ELF-1 (cell line): ENCODE measurements at regions not wholly inside any gene's neighbourhood (a gene's known extent, or its start where the extent isn't known, plus 50 kb on each side); places are given as distances from the start of the nearest gene placed in this dataset.
A peak's percentile ranks its signal among the peaks of the same experiment; 100 is the strongest.

Experiments used
- DNase-seq: peaks from one replicate; pipeline ENCODE4 v3.0.0-alpha.2; 2016; ENCODE audit warnings: low read depth, low spot score

- no peak for DNase-seq
These were observed 89.5 kb upstream of the PGBD5 start for GRCh38 chr1:230515451-230516145.

GRCh38 chr1:230510496-230510895, 84.4 kb upstream of the PGBD5 start:
- DNase-seq, result no peak

- no peak for DNase-seq
These were observed 83.3 kb upstream of the PGBD5 start for GRCh38 chr1:230509281-230509977.

GRCh38 chr1:230507666-230508402, 81.7 kb upstream of the PGBD5 start:
- DNase-seq, result peak; percentile 15

- no peak for DNase-seq
These were observed 81.1 kb upstream of the PGBD5 start for GRCh38 chr1:230507236-230507635.

- DNase-seq, result no peak
These were observed 80.3 kb upstream of the PGBD5 start for GRCh38 chr1:230506451-230506850.

- no peak for DNase-seq
These were observed 78.2 kb upstream of the PGBD5 start for GRCh38 chr1:230504310-230504709.

GRCh38 chr1:230503726-230504125, 77.6 kb upstream of the PGBD5 start:
- no peak for DNase-seq

GRCh38 chr1:230502996-230503395, 76.9 kb upstream of the PGBD5 start:
- DNase-seq, result no peak

GRCh38 chr1:230502306-230502705, 76.2 kb upstream of the PGBD5 start:
- DNase-seq, result no peak

- no peak for DNase-seq
These were observed 75.7 kb upstream of the PGBD5 start for GRCh38 chr1:230501849-230502248.

GRCh38 chr1:230501242-230501641, 75.1 kb upstream of the PGBD5 start:
- no peak for DNase-seq

GRCh38 chr1:230500063-230500462, 73.9 kb upstream of the PGBD5 start:
- DNase-seq, result no peak

- no peak for DNase-seq
These were observed 73.4 kb upstream of the PGBD5 start for GRCh38 chr1:230499496-230499895.

- no peak for DNase-seq
These were observed 72.6 kb upstream of the PGBD5 start for GRCh38 chr1:230498704-230499103.

- no peak for DNase-seq
These were observed 70.3 kb upstream of the PGBD5 start for GRCh38 chr1:230496451-230496850.

- DNase-seq, result no peak
These were observed 69.8 kb upstream of the PGBD5 start for GRCh38 chr1:230495891-230496385.

GRCh38 chr1:230495076-230495475, 68.9 kb upstream of the PGBD5 start:
- DNase-seq, result no peak

GRCh38 chr1:230494514-230494913, 68.4 kb upstream of the PGBD5 start:
- no peak for DNase-seq

GRCh38 chr1:230494026-230494425, 67.9 kb upstream of the PGBD5 start:
- no peak for DNase-seq

- DNase-seq, result no peak
These were observed 67.1 kb upstream of the PGBD5 start for GRCh38 chr1:230493264-230493663.

GRCh38 chr1:230490436-230490835, 64.3 kb upstream of the PGBD5 start:
- no peak for DNase-seq
